CD14-positive monocyte (primary cell): ENCODE measurements at regions not wholly inside any gene's neighbourhood (a gene's known extent, or its start where the extent isn't known, plus 50 kb on each side); places are given as distances from the start of the nearest gene placed in this dataset.

Experiments
- DNase-seq, 3 donors: peaks; one replicate each; pipeline ENCODE4 v3.0.0-alpha.2; 2011 to 2022
- H2AFZ ChIP-seq: 2 replicates; pipeline ENCODE4 v1.6.0; 2012; ENCODE audit warnings: mild to moderate bottlenecking, low read depth, low read length, inconsistent platforms; ENCODE audit not compliant: insufficient read depth, poor library complexity, severe bottlenecking
- H3K27ac ChIP-seq, 2 donors: 1 replicate in 1 of 2; 2 replicates in 1 of 2; pipeline ENCODE4 v1.5.1; 2012 to 2013; ENCODE audit warnings: low read length in 2 of 2, control low read depth in 1 of 2, inconsistent platforms in 1 of 2, low read depth in 1 of 2, mild to moderate bottlenecking in 1 of 2
- H3K27me3 ChIP-seq, 2 donors: one replicate each; pipeline versions ENCODE4 v1.6.0 to v1.6.1; 2011 to 2013; ENCODE audit warnings: low read length in 2 of 2; ENCODE audit not compliant: control insufficient read depth in 2 of 2, insufficient read depth in 2 of 2
- H3K36me3 ChIP-seq, 2 donors: replicated peaks in 1 of 2; 1 replicate in 1 of 2; 2 replicates in 1 of 2; pipeline versions ENCODE4 v1.5.1 to v1.6.1; 2012 to 2013; ENCODE audit warnings: low read length in 2 of 2, control low read depth in 1 of 2, inconsistent platforms in 1 of 2, mild to moderate bottlenecking in 1 of 2; ENCODE audit not compliant: insufficient read depth in 2 of 2, control insufficient read depth in 1 of 2
- H3K4me1 ChIP-seq, 2 donors: 1 replicate in 1 of 2; 2 replicates in 1 of 2; pipeline versions ENCODE4 v1.5.1 to v1.6.1; 2012 to 2013; ENCODE audit warnings: low read length in 2 of 2, control low read depth in 1 of 2, inconsistent platforms in 1 of 2, mild to moderate bottlenecking in 1 of 2, moderate library complexity in 1 of 2; ENCODE audit not compliant: insufficient read depth in 2 of 2, control insufficient read depth in 1 of 2
- H3K4me2 ChIP-seq: replicated peaks from 2 replicates; pipeline ENCODE3; 2012; ENCODE audit warnings: low read length, moderate library complexity, mild to moderate bottlenecking; ENCODE audit not compliant: poor library complexity, severe bottlenecking; ENCODE audit errors: extremely low read depth
- H3K4me3 ChIP-seq, 3 experiments: fragments of 200-600 bp in 1 of 3; sonication (generic) in 1 of 3; replicated peaks in 1 of 3; 1 replicate in 2 of 3; 2 replicates in 1 of 3; pipeline ENCODE4 v1.5.1; 2011 to 2013; ENCODE audit warnings: low read length in 3 of 3, mild to moderate bottlenecking in 3 of 3, control low read depth in 2 of 3, low read depth in 2 of 3, inconsistent platforms in 1 of 3, moderate library complexity in 1 of 3
- H3K79me2 ChIP-seq: 2 replicates; pipeline ENCODE4 v1.6.0; 2012; ENCODE audit warnings: mild to moderate bottlenecking, control low read depth, inconsistent platforms, low read length, moderate library complexity; ENCODE audit not compliant: insufficient read depth
- H3K9ac ChIP-seq: 2 replicates; pipeline ENCODE4 v1.6.0; 2017; ENCODE audit warnings: low read length, mild to moderate bottlenecking; ENCODE audit not compliant: insufficient read depth, poor library complexity, severe bottlenecking
- H3K9me3 ChIP-seq, 2 donors: replicated peaks in 1 of 2; 1 replicate in 1 of 2; 2 replicates in 1 of 2; pipeline versions ENCODE4 v1.5.1 to v1.6.1; 2012 to 2013; ENCODE audit warnings: low read length in 2 of 2, control low read depth in 1 of 2; ENCODE audit not compliant: control insufficient read depth in 1 of 2, insufficient read depth in 1 of 2
- H4K20me1 ChIP-seq: 2 replicates; pipeline ENCODE4 v1.6.0; 2012; ENCODE audit warnings: mild to moderate bottlenecking, low read length, control low read depth, moderate library complexity; ENCODE audit not compliant: insufficient read depth
- H3K27ac Mint-ChIP-seq, 7 donors: one replicate each; pipeline ENCODE4 v1.8.0; 2020; ENCODE audit warnings: mild to moderate bottlenecking in 7 of 7, mixed read lengths in 7 of 7, moderate library complexity in 6 of 7, inconsistent platforms in 2 of 7
- H3K27me3 Mint-ChIP-seq, 3 donors: one replicate each; pipeline ENCODE4 v1.8.0; 2021 to 2022; ENCODE audit warnings: low read depth in 3 of 3, mild to moderate bottlenecking in 3 of 3, mixed read lengths in 3 of 3, moderate library complexity in 3 of 3, inconsistent platforms in 1 of 3
- H3K36me3 Mint-ChIP-seq, 2 donors: one replicate each; pipeline ENCODE4 v1.8.0; 2020; ENCODE audit warnings: mixed read lengths in 2 of 2, inconsistent platforms in 1 of 2, mild to moderate bottlenecking in 1 of 2
- H3K4me1 Mint-ChIP-seq: one replicate; pipeline ENCODE4 v1.8.0; 2020; ENCODE audit warnings: mild to moderate bottlenecking, mixed read lengths
- H3K4me3 Mint-ChIP-seq, 2 donors: one replicate each; pipeline ENCODE4 v1.8.0; 2020; ENCODE audit warnings: mild to moderate bottlenecking in 2 of 2, mixed read lengths in 2 of 2, moderate library complexity in 1 of 2
- H3K9me3 Mint-ChIP-seq, 7 donors: one replicate each; pipeline ENCODE4 v1.8.0; 2020 to 2022; ENCODE audit warnings: mixed read lengths in 7 of 7, mild to moderate bottlenecking in 6 of 7, moderate library complexity in 6 of 7, inconsistent platforms in 2 of 7
- WGBS: methylation state at CpG from one replicate; pipeline ENCODE4 v1.1.5; 2013; ENCODE audit warnings: missing lambda C conversion rate; ENCODE audit not compliant: insufficient coverage; 5-methylcytosine and 5-hydroxymethylcytosine counted together
- intact Hi-C, 2 donors: fragments of 100-400 bp; cut with micrococcal nuclease; formaldehyde crosslinking; loops; one replicate each; pipeline versions ENCODE4 v1.15.0 to v1.15.1; 2023
- TF ChIP-seq, protein P1 (sequence below): fragments of 200-600 bp; IDR thresholded peaks from one replicate; pipeline ENCODE4 v1.8.0; 2022; ENCODE audit warnings: antibody characterized with exemption, mild to moderate bottlenecking

DNA sequence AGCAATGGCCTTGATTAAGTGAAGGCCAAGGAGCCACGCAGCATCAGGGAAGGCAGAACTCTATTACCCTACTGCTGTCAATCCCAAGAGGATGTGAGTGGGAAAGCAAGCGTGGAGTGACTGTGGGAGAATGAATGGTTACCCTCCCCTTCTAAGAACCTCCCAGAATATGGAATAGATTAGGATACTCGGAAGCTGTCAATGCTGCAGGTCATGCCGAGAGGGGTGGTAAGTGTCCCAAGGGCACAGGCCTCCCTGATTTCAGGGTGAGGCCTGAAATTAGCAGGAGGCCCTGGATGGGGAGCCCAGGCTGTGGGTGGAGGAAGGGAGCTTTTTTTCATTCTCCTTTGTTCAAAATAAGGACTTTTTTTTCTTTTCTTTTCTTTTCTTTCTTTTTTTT, 179.9 kb upstream of the JAG1 start:
- Histone ChIP-seq H4K20me1 (no peaks in the 10 kb centered on the region), H3K4me2 (no peak overlapping the region), H3K27me3 (no peaks in the 10 kb centered on the region), H2AFZ (no peak overlapping the region), H3K9ac (no peak overlapping the region), H3K4me3 (no peak overlapping the region), H3K9me3 (no peaks in the 10 kb centered on the region), H3K36me3 (no peaks in the 10 kb centered on the region), H3K4me1 (peaks cover 20 to 26% of the 10 kb centered on the region in 2 donors), H3K27ac (no peak overlapping the region), H3K79me2 (no peaks in the 10 kb centered on the region)
- no peak overlapping the region for H3K4me3 Mint-ChIP-seq
- peaks cover 28% of the 10 kb centered on the region for H3K4me1 Mint-ChIP-seq
- no CpG with 5 or more reads among the region's 4 CpGs for WGBS
- TF ChIP-seq, protein P1, sequence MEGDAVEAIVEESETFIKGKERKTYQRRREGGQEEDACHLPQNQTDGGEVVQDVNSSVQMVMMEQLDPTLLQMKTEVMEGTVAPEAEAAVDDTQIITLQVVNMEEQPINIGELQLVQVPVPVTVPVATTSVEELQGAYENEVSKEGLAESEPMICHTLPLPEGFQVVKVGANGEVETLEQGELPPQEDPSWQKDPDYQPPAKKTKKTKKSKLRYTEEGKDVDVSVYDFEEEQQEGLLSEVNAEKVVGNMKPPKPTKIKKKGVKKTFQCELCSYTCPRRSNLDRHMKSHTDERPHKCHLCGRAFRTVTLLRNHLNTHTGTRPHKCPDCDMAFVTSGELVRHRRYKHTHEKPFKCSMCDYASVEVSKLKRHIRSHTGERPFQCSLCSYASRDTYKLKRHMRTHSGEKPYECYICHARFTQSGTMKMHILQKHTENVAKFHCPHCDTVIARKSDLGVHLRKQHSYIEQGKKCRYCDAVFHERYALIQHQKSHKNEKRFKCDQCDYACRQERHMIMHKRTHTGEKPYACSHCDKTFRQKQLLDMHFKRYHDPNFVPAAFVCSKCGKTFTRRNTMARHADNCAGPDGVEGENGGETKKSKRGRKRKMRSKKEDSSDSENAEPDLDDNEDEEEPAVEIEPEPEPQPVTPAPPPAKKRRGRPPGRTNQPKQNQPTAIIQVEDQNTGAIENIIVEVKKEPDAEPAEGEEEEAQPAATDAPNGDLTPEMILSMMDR: no peak
- peaks cover 0 to 2% of the 10 kb centered on the region in 2 donors for H3K36me3 Mint-ChIP-seq
- intact Hi-C loops: no loop called here
- no peak overlapping the region for H3K27ac Mint-ChIP-seq
- peaks cover 0 to 8% (median 3%) of the 10 kb centered on the region in 7 donors for H3K9me3 Mint-ChIP-seq
- no peak for DNase-seq
- peaks cover 0 to 1% (median 0%) of the 10 kb centered on the region in 3 donors for H3K27me3 Mint-ChIP-seq

DNA sequence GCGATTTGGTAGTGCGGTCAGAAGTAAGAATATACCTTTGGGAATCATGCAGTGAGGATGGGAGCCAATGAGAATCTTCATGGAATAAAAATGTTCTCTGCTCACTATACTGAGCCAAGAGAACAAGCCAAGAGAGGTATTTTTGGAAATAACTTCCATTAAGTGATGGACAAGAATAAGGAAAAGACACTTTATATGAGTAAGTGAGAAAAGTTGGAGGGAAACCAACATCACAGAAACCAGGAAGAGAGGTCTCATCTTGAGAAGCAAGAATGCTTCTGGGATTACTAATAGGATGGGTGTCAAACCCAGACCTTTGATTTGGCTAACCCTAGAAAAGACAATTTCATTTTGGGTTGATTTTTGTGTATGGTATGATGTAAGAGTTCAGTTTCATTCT, 181.2 kb upstream of the JAG1 start:
- H3K79me2 ChIP-seq: no peaks in the 10 kb centered on the region
- H3K9me3 ChIP-seq: no peaks in the 10 kb centered on the region
- WGBS: no CpG with 5 or more reads among the region's 2 CpGs
- H3K9me3 Mint-ChIP-seq: peaks cover 0 to 8% (median 3%) of the 10 kb centered on the region in 7 donors
- H3K4me1 Mint-ChIP-seq: peaks cover 29% of the 10 kb centered on the region
- no peak overlapping the region for H3K4me3 Mint-ChIP-seq
- DNase-seq: no peak
- no peak overlapping the region for H3K9ac ChIP-seq
- no peaks in the 10 kb centered on the region for H3K27me3 ChIP-seq
- H3K27me3 Mint-ChIP-seq: peaks cover 0 to 1% (median 0%) of the 10 kb centered on the region in 3 donors
- H3K4me2 ChIP-seq: no peak overlapping the region
- no peaks in the 10 kb centered on the region for H4K20me1 ChIP-seq
- no peak overlapping the region for H3K27ac ChIP-seq
- H3K36me3 Mint-ChIP-seq: peaks cover 0 to 2% of the 10 kb centered on the region in 2 donors
- no peak overlapping the region for H2AFZ ChIP-seq
- H3K4me1 ChIP-seq: peaks cover 20 to 26% of the 10 kb centered on the region in 2 donors
- TF ChIP-seq, protein P1: no peak
- H3K27ac Mint-ChIP-seq: no peak overlapping the region
- intact Hi-C loops: no loop called here
- no peaks in the 10 kb centered on the region for H3K36me3 ChIP-seq
- H3K4me3 ChIP-seq: no peak overlapping the region
